GM21723 (cell line): ENCODE measurements at regions not wholly inside any gene's neighbourhood (a gene's known extent, or its start where the extent isn't known, plus 50 kb on each side); places are given as distances from the start of the nearest gene placed in this dataset.

Experiments used
- ATAC-seq: cut with Tn5 transposase; IDR thresholded peaks from one replicate; pipeline ENCODE4 v1.9.1; 2021; ENCODE audit warnings: mild to moderate bottlenecking, moderate library complexity; ENCODE audit not compliant: unreplicated experiment

- ATAC-seq = no peak
Measured at GRCh38 chr13:107234319-107235073, 666.6 kb upstream of the ARGLU1 start.

DNA sequence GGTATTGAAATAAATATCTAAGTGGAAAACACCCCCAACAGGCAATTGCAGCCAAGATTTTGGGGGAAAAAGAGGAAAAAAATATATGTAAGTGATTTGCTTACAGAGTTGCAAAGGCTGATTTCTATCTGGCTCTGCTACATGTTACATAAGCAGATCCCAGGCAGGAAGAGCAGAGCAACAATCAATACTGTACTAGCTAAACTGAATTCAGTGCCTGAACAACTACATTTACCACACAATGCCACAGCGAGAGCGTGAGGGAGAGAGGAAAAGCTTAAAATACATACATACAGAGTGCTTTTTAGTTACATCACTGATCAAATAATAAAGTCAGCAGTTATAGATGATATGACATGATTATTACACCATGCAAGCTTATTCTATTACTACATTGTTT is 665.6 kb upstream of the ARGLU1 start:
- no peak for ATAC-seq

DNA sequence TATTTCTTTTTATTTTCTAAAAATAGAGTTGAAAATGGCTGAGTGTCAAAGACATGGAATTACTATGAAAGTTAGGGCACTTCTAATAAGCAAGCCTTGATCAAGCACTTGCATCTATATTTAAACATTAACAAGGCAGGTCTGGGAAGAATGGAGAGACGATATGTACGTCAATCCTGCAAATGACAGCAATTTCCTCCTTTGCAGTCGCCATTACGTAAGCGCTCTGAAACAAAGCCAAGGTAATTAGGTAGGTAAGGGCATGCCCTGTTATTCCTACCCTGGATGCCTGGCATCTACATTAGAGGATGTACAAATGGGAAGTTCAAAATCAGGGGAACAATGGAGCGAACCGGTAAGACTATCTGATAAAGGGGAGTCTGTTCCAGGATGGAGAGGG is 664.0 kb upstream of the ARGLU1 start:
- no peak for ATAC-seq

DNA sequence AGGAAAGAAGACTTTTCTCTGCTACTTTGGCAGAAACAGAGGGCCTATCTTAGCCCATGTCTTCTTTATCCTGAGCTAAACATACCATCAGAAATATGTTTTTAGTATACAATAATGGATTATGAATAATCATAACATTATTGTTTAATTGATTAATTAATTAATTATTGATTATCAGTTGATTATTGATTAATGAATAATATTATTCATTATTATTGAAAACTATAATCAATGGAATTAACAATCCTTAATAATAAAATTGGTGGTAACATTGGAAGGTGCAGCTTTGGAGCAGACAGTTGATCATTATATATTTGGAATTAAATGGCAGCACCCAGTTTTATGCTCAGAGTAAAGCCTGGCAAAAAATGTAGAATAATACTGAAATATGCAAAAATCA is 655.9 kb upstream of the ARGLU1 start:
- ATAC-seq = no peak

GRCh38 chr13:107222597-107222996 is 654.7 kb upstream of the ARGLU1 start:
- ATAC-seq = no peak

DNA sequence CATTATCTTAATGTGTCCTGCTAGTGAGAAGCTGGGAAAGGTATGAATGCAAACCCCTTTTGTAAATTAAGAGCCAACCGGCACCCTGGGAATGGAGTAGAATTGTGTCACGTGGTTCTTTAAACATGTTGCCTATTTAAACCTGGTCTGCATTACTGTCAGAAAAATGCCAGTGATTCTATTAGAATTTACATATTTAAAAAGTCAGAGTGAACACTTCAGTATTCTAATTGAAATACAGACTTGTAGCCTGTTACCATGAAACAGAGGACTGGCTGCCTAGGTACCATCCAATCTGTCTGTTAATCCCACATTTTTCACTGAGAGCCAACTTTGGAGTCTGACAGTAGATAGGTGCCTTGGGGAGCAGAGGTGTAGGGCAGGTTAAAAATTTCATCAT is 652.3 kb upstream of the ARGLU1 start:
- no peak for ATAC-seq

DNA sequence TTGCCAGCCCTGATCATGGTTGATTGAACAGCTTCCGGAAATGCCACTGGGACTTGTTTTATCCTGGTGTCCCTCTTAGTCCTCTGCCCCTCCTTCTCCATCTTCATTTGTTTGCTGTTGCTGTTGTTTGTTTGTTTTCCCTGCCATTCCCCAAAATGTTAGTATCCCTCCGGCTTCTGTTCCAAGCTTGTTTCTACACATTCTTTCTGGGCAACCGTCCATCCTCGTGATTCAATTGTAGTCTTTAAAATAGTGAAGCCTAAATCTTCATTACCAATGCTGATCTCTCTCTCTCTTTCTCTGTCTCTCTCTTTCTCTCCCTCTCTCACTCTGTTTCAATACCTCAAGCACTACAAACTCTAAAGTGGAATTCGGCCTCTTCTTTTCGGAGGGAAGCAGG is 649.3 kb upstream of the ARGLU1 start:
- ATAC-seq = no peak

DNA sequence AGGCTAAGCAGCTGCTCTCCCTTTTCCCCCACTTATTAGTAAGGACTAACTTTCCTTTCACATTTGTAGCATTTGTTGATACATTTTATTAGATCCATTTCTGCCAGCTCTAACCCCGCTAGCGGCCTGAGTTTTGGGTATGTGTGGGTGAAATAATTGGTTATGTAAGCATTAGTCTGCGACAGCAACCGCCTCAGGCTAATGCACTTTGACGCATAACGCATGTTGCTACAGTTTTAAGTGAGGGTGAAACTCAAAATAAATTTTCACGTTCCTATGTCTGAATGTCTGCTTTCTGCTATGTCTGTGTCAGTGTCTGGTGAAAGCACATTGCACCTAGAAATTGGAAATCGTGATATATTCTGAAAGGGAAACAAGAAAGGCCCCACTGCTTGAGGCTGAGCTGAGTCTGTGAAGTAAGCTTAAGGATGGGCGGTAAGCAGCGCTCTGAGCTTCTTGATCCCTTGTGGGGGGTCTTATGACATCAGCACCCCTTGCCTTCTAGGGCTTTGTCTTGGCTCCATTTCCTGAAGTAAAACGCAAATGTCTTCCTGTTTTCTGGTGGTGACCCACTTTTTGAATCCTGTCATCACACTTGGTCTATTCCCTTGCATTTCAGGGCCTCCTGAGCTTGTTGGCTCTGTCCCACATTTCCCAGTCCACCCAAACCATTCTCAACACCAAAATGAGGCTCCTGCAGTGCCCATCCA is 648.3 kb upstream of the ARGLU1 start:
- ATAC-seq = no peak

DNA sequence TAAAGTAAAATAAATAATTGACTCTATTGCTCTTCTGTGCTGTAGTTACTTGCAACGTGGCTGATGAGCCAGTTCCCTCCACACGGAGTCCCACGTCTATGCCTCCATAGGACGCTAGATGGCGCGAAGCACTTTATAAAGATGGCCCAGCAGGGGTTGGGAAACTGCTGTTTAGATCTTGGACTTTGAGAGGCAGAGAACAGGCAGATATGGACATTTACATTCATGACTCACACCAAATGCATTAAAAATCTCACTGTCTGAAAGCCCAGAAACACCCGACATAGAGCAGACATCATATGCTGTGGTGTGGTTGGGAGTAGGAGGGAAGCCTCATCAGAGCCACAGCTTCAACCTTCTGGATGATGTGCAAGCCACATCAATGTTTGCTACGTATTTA is 643.1 kb upstream of the ARGLU1 start:
- peak; percentile 99 for ATAC-seq

GRCh38 chr13:107210723-107211030 is 642.7 kb upstream of the ARGLU1 start:
- ATAC-seq = no peak

DNA sequence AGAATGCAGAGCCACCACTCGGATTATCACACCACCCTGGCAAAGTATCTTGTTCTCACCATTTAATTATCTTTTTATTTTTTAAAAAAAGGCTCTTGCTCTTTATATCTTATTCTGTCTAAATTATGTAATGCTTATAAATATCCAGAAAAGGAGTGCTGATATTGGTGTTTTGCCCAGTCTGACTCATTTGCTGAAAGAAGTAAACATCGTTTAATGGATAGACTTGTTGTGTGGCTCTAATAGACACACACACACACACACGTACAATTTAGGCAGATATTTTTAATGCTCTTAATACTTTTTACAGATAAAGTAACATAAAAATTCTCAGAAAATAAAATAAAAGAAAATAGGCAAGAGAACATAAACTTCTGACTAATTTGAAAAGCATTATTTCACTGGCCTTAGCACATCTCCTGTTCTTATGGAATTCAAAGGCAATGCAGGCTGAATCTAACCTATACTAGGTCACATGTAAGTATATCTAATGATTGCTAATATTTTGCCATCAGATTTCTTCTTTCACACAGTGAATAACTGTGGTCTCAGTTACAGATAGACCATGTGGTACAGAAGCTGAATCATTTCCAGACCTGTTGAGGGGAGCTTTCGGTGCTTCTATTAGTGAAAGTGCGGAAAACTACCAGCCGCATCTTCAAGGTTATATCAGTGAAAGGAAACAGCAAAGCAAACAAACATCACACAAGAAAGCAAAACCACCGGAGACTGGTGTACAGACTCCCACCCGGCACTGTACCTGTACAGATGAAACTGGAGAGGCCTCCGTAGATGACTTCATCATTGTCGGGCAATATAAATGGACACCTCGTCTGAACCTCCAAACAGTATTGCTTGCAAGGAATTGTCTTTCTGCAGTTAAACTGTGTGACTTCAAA is 642.1 kb upstream of the ARGLU1 start:
- ATAC-seq = no peak

DNA sequence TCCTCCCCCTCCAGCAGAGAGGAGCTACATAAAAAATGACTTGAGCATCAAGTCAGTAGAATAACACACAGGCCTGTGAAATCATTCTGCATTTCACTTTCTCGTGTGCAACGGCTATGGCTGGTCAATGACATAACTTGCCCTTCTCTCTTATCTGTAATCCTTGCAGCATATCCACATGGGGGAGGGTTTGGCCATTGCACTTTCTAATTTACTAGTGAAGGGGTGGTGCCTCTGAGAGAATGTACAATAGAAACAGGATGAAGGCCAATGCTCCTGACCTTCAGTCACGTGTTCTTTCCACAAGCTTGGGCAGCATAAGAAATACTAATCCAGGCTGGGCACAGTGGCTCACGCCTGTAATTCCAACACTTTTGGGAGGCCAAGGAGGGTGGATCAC is 641.0 kb upstream of the ARGLU1 start:
- no peak for ATAC-seq

DNA sequence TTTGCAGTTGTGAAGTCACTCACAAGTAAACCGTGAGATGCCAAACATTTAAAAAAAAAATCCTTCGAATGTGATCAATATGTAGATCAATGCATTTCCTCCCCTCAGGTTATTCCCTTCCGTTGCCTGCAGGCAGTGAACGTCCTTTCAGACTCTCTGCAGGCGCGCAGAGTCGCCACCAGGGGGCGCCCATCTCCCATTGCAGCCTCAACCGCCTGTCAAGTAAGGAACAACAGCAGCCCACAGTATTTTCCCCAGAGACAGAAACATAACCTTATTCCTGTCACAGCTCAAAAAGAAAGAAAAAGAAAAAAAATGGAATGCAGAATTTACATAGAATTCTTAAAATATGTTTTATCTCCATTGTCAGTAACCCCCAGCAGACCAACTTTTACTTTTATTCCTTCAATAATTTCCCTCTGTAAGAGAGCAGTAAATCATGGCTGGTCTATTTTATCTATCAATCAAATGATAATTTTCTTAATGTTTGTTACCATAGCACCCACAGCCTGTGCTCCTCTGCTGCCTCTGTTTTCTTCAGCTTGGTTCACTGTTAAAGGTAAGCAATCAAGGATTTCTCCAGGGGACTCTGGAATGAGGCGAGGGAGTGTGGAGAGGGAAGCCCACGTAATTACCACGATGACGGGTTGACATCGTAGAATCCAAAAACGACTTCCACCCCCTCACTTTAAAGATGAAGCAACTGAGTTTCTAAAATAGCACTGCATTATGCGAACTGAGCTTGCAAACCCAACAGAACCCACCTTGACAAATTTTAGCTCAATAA is 637.6 kb upstream of the ARGLU1 start:
- peak; percentile 99 for ATAC-seq

GRCh38 chr13:107203146-107203847 is 635.4 kb upstream of the ARGLU1 start:
- ATAC-seq = no peak

- ATAC-seq = no peak
Measured at GRCh38 chr13:107202371-107203023, 634.6 kb upstream of the ARGLU1 start.

GRCh38 chr13:107200491-107200890 is 632.6 kb upstream of the ARGLU1 start:
- no peak for ATAC-seq

DNA sequence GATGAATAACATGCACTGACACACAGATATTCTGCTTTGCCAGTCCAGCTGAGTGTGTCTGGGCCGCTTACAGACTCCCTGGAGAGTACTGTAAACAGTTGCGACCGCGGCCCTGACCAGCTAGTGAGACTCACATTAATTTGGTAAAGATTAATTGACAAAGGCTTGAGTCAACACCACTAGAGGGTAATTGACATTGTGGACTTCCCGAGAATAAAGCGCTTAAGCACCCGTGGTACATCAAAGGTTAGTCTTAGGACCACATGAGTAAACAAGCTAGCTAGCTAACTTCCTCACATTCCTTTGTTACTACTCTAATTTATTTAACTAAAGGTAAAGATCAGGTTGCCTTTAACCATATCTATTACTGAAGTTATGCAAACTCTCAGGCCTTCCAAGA is 624.4 kb upstream of the ARGLU1 start:
- no peak for ATAC-seq

DNA sequence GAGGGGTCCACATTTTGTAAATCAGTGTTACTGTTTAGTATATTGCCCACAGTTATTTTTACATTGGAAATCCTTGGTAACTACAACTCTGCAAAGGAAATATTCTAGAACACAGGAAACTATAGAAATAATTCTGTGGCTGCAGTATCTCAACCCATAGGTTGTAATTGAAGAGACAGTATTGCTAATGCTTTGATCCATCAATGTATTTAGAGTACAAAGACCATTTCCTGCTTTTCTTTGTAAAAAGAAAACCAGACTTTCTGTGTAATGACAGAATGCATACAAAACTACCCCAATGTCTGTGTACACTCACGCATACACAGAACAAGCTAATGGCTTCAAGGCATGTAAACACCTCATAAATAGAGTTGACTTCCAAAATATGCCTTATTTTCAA is 622.1 kb upstream of the ARGLU1 start:
- no peak for ATAC-seq

GRCh38 chr13:107185889-107186288 is 618.0 kb upstream of the ARGLU1 start:
- ATAC-seq = no peak
